ENCODE measurements at regions not wholly inside any gene's neighbourhood (a gene's known extent, or its start where the extent isn't known, plus 50 kb on each side); places are given as distances from the start of the nearest gene placed in this dataset.
"Not testable (repeated sequence)": the region's sequence is repeated elsewhere in the genome, so short reads cannot be mapped to it uniquely, and the experiment has no call there.

GRCh38 chr3:20529911-20530310, 343.9 kb upstream of the SGO1 start:
- DNase-seq: no peak

DNA sequence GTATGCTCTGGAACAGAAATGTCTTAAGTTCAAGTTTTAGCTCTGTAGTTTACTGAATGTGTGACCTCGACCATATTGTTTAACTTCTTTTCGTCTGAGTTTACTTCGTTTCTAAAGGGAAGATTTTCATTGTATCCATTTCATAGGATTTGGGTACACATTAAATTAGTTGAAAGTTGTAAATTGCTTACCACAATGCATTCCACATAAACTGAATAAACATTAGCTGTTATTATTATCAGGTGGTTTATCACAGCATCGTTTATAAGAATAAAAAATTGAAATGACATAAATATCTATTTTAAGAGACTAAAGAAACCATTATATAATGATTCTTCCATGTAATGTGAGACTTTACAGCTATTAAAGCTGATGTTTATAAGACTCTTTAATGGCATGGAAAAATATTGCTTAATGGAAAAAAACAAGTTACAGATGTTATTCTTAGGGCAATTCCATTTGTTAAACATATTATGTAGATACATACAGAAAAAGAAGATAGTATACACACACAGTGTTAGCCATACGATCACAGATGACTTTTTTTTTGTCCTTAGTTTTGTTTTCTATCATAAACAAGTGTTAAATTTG, 342.3 kb upstream of the SGO1 start:
- DNase-seq: no peak

GRCh38 chr3:20527368-20527767, 341.4 kb upstream of the SGO1 start:
- no peak for DNase-seq

DNA sequence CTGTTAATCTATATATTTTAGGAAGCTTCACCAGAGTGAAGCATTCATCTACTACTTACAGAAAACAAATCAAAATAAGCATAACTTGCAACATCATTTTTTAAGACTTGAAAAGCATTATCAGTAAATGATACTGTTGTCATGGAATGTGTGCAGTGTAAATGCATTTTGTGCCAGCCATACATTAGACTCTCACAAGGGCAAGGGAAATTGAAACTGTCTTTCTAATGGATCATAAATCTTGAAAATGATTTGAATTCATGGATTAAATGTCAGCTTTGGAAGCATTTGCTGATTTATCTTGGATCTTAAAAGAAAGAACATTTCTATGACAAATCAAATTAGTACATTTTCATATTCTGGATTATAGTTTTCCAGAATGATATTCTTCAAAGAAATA, 338.3 kb upstream of the SGO1 start:
- no peak for DNase-seq

GRCh38 chr3:20523293-20523692, 337.3 kb upstream of the SGO1 start:
- DNase-seq: no peak

DNA sequence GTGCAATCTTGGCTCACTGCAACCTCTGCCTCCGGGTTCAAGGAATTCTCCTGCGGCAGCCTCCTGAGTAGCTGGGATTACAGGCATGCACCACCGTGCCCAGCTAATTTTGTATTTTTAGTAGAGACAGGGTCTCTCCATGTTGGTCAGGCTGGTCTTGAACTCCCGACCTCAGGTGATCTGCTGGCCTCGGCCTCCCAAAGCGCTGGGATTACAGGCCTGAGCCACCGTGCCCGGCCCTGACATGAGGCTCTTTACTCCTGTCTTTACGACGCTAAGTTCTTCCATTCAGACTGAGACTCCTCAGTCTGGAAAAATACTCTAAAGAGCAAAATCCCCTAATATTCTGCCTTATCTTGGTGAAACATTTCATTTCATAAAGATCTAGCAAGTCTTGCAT, 331.3 kb upstream of the SGO1 start:
- not testable (repeated sequence) for DNase-seq

DNA sequence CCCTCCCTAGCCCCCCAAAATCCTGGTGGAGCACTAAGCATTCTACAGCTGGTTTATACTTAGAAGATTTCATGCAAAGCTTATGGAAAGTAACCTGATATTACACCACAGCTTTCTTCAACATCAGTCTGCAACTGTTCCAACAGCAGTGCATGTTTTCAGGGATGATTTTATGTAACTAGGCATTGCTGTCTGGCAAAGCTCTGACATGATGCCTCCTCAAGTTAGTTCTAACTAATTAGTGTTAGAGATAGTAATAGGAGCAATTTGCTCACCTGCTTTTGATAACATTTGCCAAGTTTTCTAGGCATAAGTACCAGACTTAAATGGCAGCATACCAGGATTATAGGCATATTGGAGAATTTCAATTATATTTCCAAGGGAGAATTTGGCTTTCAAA, 330.3 kb upstream of the SGO1 start:
- no peak for DNase-seq

DNA sequence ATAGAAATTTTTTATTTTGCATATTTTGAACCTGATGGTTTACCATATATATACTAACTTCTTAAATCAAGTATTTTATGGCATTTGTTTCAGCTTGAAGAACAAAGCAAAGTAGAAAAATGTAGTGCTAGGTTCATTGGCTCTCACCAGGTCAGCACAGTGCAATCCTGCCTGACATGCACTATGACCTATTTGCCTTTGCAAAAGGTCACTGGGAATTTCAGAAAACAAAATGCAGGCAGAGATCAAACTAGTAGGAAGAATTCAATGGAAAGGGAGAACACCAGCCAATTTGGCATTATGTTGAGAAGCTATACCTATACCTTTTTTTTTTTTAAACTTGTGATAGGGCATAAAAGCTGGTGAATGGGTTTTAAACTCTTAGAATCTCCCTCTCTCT, 329.8 kb upstream of the SGO1 start:
- DNase-seq: no peak

DNA sequence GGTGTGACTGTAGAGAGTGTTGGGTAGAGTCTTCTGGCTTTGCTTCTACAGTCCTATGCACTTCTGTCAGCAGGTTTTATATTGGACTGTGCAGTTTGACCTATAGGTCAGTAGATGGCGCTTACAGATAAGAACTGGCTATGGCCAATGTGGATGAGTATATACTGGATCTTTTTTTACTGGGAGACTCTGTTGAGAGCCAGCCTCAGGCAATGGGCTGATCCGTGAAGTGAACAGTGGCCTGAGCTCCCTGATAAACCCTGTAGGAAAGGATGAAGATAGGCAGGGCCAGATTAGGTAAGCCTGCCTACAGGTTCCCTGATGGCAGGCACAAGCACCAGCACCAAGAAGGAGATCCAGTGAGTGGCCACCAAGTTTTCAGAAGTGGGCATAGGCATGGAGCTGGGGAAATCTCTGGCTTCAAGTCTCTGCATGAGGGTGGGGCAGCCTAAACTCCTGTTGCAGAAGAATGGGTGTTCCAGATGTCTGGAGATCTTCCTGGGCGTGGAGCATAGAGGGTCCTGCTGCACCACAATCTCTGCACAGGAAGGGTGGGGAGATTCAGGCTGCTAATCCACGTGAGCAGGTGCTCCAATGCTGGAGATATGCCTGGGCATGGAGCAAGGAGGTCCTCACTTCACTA, 326.0 kb upstream of the SGO1 start:
- no peak for DNase-seq

DNA sequence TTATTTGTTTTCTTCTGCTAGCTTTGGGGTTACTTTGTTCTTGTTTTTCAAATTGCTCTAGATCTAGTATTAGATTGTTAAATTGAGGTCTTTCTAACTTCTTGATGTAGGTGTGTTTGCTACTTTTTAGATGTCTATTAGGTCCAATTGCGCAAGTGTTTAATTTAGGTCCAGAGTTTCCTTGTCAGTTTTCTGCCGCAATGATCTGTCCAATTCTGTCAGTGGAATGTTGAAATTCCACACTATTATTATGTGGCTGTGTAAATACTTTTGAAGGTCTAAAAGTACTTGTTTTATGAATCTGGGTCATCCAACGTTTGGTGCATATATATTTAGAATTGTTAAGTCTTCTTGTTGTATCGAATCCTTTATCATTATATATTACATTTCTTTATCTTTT, 324.4 kb upstream of the SGO1 start:
- DNase-seq: no peak

- DNase-seq: no peak
Measured at GRCh38 chr3:20503394-20504082, 317.5 kb upstream of the SGO1 start.

GRCh38 chr3:20490996-20491395, 305.0 kb upstream of the SGO1 start:
- DNase-seq: no peak

DNA sequence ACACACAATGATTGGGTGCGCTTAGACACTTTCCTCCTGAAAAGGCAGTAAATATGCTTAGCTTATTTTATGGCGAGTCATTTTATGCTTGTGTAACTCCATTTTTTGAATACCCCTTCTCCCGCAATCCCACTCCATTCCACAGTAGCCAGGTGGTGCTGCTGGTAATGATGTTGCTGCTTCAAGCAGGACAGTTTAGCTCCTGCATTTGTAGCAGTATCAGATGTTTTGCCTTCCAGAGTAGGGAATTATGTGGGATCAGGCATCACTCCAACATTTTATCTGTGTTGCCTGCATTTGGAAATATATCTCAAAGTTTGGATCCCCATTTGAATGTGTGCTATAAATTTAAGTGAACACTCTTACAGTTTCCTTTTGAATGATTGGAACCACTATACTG, 302.1 kb upstream of the SGO1 start:
- no peak for DNase-seq

- no peak for DNase-seq
Measured at GRCh38 chr3:20484126-20484525, 298.1 kb upstream of the SGO1 start.

GRCh38 chr3:20482350-20482749, 296.3 kb upstream of the SGO1 start:
- DNase-seq: no peak

- DNase-seq: no peak
Measured at GRCh38 chr3:20480786-20481365, 294.9 kb upstream of the SGO1 start.

DNA sequence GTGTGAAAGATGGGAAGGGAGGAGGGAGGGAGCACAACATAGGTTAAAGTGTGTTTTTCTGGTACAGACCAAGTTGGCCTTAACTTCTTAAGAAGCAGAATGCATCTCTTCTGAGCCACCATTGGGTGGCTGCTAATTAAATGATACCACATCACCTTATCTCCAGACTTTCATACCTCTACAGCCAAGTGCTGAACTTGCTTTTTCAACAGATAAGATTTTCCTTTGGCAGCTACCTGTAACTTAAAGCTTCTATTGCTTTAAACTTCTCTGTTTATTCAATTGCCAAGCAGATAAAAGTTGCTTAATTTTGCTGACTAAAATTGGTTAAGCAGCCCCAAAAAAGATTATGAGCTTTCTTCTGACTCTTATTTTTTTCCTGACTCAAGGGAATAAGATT, 292.4 kb upstream of the SGO1 start:
- no peak for DNase-seq

- not testable (repeated sequence) for DNase-seq
Measured at GRCh38 chr3:20464237-20464636, 278.2 kb upstream of the SGO1 start.

DNA sequence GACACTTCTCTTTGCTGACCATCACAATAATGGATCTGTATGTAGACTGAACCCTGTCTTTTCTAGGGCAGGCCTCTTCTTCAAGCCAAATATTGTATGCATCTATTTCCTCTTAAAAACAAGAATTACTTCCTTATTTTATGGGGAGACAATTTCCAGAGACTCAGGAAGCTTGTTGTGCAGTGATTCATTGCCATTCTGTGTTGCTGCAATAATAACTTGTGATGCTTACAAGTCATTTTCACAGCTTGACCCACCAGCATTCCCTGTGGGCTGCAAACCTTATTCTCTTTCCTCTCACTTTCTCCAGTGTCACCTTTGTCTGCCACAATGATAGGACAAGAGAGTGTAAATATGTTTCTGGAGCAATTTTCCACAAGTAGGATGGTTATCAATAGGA, 276.7 kb upstream of the SGO1 start:
- no peak for DNase-seq

DNA sequence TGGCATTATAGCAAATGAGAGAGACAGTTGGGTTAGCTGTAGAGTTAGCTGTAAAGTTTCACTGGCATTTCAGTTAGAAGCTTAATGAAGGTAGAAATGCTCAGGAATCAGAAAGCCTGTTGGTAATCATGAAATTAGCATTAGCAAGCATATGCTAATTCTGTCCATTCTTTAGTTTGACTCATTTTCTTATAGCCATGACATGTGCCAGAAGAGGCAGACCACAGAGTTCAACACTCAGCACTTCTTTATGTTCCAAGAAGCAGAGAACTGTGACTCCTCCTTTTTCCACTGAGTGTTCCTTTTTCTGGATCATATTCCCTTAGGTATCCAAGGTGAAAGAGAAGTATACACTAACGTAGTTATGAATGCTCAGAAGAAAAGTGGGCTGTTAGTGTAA, 276.2 kb upstream of the SGO1 start:
- no peak for DNase-seq

GRCh38 chr3:20458994-20459716, 273.1 kb upstream of the SGO1 start:
- DNase-seq: no peak

- no peak for DNase-seq
Measured at GRCh38 chr3:20456511-20456910, 270.5 kb upstream of the SGO1 start.

DNA sequence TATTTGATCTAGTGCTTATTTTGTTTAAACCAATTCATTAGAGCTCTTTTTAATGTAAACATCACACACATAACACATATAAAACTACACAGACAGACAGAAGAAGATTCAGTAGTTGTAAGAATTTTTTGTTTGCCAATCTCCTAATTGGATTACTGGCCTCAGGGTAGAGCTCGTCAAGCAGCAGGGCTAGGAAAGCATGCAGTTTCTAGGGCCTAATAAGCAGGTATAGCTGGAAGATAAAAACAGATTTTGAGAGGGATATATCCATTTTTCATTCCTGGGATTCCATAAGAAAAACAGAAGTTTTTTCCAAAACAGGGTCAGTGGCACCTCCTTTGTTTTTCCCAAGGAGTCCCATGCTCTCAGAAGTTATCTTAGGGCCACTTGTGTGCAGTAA, 265.2 kb upstream of the SGO1 start:
- no peak for DNase-seq

GRCh38 chr3:20450611-20451010, 264.6 kb upstream of the SGO1 start:
- DNase-seq: no peak
